Neural cell (in vitro differentiated cells): ENCODE measurements at regions not wholly inside any gene's neighbourhood (a gene's known extent, or its start where the extent isn't known, plus 50 kb on each side); places are given as distances from the start of the nearest gene placed in this dataset.

ENCODE experiments used
- H2AFZ ChIP-seq: fragments of 200-600, 300-800 bp; sonication (generic), shearing (Covaris generic); 2 replicates; pipeline ENCODE4 v1.6.0; 2014; ENCODE audit warnings: low read depth, mild to moderate bottlenecking, antibody characterized with exemption, low read length, moderate library complexity
- H3F3A ChIP-seq: fragments of 200-600 bp; shearing (Covaris generic); 2 replicates; pipeline ENCODE4 v1.6.1; 2016; ENCODE audit warnings: mild to moderate bottlenecking, moderate library complexity, mixed read lengths, antibody characterized with exemption, low read length; ENCODE audit not compliant: insufficient read depth, poor library complexity, severe bottlenecking
- H3K27ac ChIP-seq: fragments of 200-600, 300-800 bp; sonication (generic), shearing (Covaris generic); 2 replicates; pipeline ENCODE4 v1.5.1; 2014; ENCODE audit warnings: mild to moderate bottlenecking, low read length, moderate library complexity
- H3K27me3 ChIP-seq: fragments of 300-800, 200-600 bp; sonication (generic), shearing (Covaris generic); 2 replicates; pipeline ENCODE4 v1.6.0; 2014; ENCODE audit warnings: mild to moderate bottlenecking, low read depth, low read length, moderate library complexity; ENCODE audit not compliant: insufficient read depth
- H3K36me3 ChIP-seq: fragments of 300-800, 200-600 bp; sonication (generic), shearing (Covaris generic); 2 replicates; pipeline ENCODE4 v1.5.1; 2014; ENCODE audit warnings: mild to moderate bottlenecking, antibody characterized with exemption, low read length, moderate library complexity; ENCODE audit not compliant: insufficient read depth
- H3K4me2 ChIP-seq: fragments of 300-800, 200-600 bp; sonication (generic), shearing (Covaris generic); 2 replicates; pipeline ENCODE4 v1.6.0; 2014; ENCODE audit warnings: mild to moderate bottlenecking, low read length
- H3K4me3 ChIP-seq: fragments of 300-800, 200-600 bp; sonication (generic), shearing (Covaris generic); 2 replicates; pipeline ENCODE4 v1.5.1; 2014; ENCODE audit warnings: mild to moderate bottlenecking, low read length, moderate library complexity
- H3K79me2 ChIP-seq: fragments of 200-600 bp; shearing (Covaris generic); replicated peaks from 2 replicates; pipeline ENCODE4 v1.6.0; 2014; ENCODE audit warnings: mild to moderate bottlenecking, low read length, moderate library complexity; ENCODE audit not compliant: insufficient read depth
- H3K9ac ChIP-seq: fragments of 300-800, 200-600 bp; sonication (generic), shearing (Covaris generic); 2 replicates; pipeline ENCODE4 v1.6.1; 2016; ENCODE audit warnings: mild to moderate bottlenecking, low read length, mixed read lengths
- H3K9me2 ChIP-seq: fragments of 200-600 bp; shearing (Covaris generic); 2 replicates; pipeline ENCODE4 v1.6.1; 2016; ENCODE audit warnings: mild to moderate bottlenecking, low read length, mixed read lengths; ENCODE audit not compliant: insufficient read depth
- H3K9me3 ChIP-seq: fragments of 200-600, 300-800 bp; sonication (generic), shearing (Covaris generic); 2 replicates; pipeline ENCODE4 v1.6.1; 2016; ENCODE audit warnings: mild to moderate bottlenecking, mixed run types, low read length, moderate library complexity, mixed read lengths
- H4K20me1 ChIP-seq: fragments of 200-600 bp; shearing (Covaris generic); 2 replicates; pipeline ENCODE4 v1.6.1; 2016; ENCODE audit warnings: mild to moderate bottlenecking, mixed run types; ENCODE audit not compliant: insufficient read depth
- EP300 ChIP-seq: fragments of 450-650 bp; conservative IDR thresholded peaks from 2 replicates; pipeline ENCODE4 v1.6.1; 2014; ENCODE audit warnings: antibody characterized with exemption, mild to moderate bottlenecking, moderate library complexity; ENCODE audit not compliant: poor library complexity, severe bottlenecking
- EZH2 ChIP-seq: fragments of 200-600, 300-800 bp; shearing (Covaris generic), sonication (generic); IDR thresholded peaks from 2 replicates; pipeline ENCODE4 v1.6.1; 2014; ENCODE audit warnings: antibody characterized with exemption, low read length, borderline replicate concordance, mild to moderate bottlenecking; ENCODE audit not compliant: insufficient read depth, poor library complexity, severe bottlenecking
- MXI1 ChIP-seq: fragments of 450-650 bp; conservative IDR thresholded peaks from 2 replicates; pipeline ENCODE4 v1.6.1; 2014; ENCODE audit warnings: antibody characterized with exemption, mild to moderate bottlenecking; ENCODE audit not compliant: poor library complexity, severe bottlenecking
- POLR2AphosphoS5 ChIP-seq: IDR thresholded peaks from 2 replicates; pipeline ENCODE4 v1.6.1; 2012
- RAD21 ChIP-seq: fragments of 450-650 bp; conservative IDR thresholded peaks from 2 replicates; pipeline ENCODE4 v1.6.1; 2014; ENCODE audit warnings: antibody characterized with exemption, mild to moderate bottlenecking, moderate library complexity
- SMC3 ChIP-seq: fragments of 450-650 bp; conservative IDR thresholded peaks from 2 replicates; pipeline ENCODE4 v1.6.1; 2014; ENCODE audit warnings: antibody characterized with exemption, mild to moderate bottlenecking, moderate library complexity; ENCODE audit not compliant: poor library complexity
- TAF1 ChIP-seq: IDR thresholded peaks from 2 replicates; pipeline ENCODE4 v1.6.1; 2012; ENCODE audit warnings: low read depth
- TF ChIP-seq, protein P1 (sequence below): IDR thresholded peaks from 2 replicates; pipeline ENCODE4 v1.6.1; 2012; ENCODE audit warnings: borderline replicate concordance
- TF ChIP-seq, protein P2 (sequence below): fragments of 450-650 bp; IDR thresholded peaks from 2 replicates; pipeline ENCODE4 v1.5.1; 2014; ENCODE audit warnings: antibody characterized with exemption, mild to moderate bottlenecking, moderate library complexity; ENCODE audit not compliant: poor library complexity, severe bottlenecking

DNA sequence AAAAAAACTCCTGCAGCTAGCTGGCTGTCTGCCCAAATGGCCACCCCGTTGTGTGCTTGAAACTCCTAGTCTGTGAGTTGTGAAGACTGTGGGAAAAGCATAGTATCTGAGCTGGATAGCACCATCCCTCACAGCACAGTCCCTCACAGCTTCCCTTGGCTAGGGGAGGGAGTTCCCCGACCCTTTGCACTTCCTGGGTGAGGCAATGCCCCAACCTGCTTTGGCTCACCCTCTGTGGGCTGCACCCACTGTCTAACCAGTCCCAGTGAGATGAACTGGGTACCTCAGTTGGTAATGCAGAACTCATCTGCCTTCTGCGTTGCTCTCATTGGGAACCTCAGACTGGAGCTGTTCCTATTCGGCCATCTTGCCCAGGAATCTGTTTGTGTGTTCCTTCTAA lies 260.6 kb upstream of the STXBP5 start:
- no peak overlapping the region for H3K4me2 ChIP-seq
- no peaks in the 10 kb centered on the region for H3K36me3 ChIP-seq
- H4K20me1 ChIP-seq = no peaks in the 10 kb centered on the region
- H3K27ac ChIP-seq = no peak overlapping the region
- H3K9me2 ChIP-seq = no peaks in the 10 kb centered on the region
- no peak overlapping the region for H3K9ac ChIP-seq
- no peaks in the 10 kb centered on the region for H3K9me3 ChIP-seq
- H2AFZ ChIP-seq = no peak overlapping the region
- no peaks in the 10 kb centered on the region for H3F3A ChIP-seq
- no peaks in the 10 kb centered on the region for H3K79me2 ChIP-seq
- H3K27me3 ChIP-seq = no peaks in the 10 kb centered on the region
- H3K4me3 ChIP-seq = no peak overlapping the region
- no peak for TF ChIP-seq SMC3
- TF ChIP-seq RAD21 = no peak
- TF ChIP-seq POLR2AphosphoS5 = no peak
- TF ChIP-seq, protein P1, sequence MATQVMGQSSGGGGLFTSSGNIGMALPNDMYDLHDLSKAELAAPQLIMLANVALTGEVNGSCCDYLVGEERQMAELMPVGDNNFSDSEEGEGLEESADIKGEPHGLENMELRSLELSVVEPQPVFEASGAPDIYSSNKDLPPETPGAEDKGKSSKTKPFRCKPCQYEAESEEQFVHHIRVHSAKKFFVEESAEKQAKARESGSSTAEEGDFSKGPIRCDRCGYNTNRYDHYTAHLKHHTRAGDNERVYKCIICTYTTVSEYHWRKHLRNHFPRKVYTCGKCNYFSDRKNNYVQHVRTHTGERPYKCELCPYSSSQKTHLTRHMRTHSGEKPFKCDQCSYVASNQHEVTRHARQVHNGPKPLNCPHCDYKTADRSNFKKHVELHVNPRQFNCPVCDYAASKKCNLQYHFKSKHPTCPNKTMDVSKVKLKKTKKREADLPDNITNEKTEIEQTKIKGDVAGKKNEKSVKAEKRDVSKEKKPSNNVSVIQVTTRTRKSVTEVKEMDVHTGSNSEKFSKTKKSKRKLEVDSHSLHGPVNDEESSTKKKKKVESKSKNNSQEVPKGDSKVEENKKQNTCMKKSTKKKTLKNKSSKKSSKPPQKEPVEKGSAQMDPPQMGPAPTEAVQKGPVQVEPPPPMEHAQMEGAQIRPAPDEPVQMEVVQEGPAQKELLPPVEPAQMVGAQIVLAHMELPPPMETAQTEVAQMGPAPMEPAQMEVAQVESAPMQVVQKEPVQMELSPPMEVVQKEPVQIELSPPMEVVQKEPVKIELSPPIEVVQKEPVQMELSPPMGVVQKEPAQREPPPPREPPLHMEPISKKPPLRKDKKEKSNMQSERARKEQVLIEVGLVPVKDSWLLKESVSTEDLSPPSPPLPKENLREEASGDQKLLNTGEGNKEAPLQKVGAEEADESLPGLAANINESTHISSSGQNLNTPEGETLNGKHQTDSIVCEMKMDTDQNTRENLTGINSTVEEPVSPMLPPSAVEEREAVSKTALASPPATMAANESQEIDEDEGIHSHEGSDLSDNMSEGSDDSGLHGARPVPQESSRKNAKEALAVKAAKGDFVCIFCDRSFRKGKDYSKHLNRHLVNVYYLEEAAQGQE = no peak
- TF ChIP-seq TAF1 = no peak
- TF ChIP-seq, protein P2, sequence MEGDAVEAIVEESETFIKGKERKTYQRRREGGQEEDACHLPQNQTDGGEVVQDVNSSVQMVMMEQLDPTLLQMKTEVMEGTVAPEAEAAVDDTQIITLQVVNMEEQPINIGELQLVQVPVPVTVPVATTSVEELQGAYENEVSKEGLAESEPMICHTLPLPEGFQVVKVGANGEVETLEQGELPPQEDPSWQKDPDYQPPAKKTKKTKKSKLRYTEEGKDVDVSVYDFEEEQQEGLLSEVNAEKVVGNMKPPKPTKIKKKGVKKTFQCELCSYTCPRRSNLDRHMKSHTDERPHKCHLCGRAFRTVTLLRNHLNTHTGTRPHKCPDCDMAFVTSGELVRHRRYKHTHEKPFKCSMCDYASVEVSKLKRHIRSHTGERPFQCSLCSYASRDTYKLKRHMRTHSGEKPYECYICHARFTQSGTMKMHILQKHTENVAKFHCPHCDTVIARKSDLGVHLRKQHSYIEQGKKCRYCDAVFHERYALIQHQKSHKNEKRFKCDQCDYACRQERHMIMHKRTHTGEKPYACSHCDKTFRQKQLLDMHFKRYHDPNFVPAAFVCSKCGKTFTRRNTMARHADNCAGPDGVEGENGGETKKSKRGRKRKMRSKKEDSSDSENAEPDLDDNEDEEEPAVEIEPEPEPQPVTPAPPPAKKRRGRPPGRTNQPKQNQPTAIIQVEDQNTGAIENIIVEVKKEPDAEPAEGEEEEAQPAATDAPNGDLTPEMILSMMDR = no peak
- no peak for TF ChIP-seq MXI1
- TF ChIP-seq EZH2 = no peak
- TF ChIP-seq EP300 = no peak

DNA sequence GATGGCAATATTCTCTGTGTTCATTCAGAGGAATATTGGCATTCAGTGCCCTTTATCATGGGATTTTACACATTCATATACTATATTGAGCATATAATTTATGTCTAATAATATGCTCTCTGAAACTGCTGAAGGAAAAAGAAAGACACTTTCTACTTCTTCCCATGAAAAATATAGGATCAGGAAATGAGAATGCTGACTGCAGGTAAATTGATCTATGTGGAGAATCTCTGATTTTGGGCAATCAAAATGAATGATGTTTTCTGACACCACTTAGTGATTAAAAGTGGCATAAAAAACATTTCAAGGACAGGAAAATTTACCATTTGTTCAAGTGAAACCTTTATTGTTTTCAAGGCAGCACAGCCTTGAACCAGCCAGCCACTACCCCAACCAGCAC lies 260.1 kb upstream of the STXBP5 start:
- H3K79me2 ChIP-seq = no peaks in the 10 kb centered on the region
- no peak overlapping the region for H3K4me2 ChIP-seq
- H3K27me3 ChIP-seq = no peaks in the 10 kb centered on the region
- H3K9me2 ChIP-seq = no peaks in the 10 kb centered on the region
- no peaks in the 10 kb centered on the region for H4K20me1 ChIP-seq
- H3K27ac ChIP-seq = no peak overlapping the region
- H3K9me3 ChIP-seq = no peaks in the 10 kb centered on the region
- H3F3A ChIP-seq = no peaks in the 10 kb centered on the region
- no peak overlapping the region for H3K9ac ChIP-seq
- no peak overlapping the region for H2AFZ ChIP-seq
- no peaks in the 10 kb centered on the region for H3K36me3 ChIP-seq
- no peak overlapping the region for H3K4me3 ChIP-seq
- TF ChIP-seq POLR2AphosphoS5 = no peak
- TF ChIP-seq, protein P2 = no peak
- TF ChIP-seq MXI1 = no peak
- no peak for TF ChIP-seq EP300
- no peak for TF ChIP-seq EZH2
- TF ChIP-seq TAF1 = no peak
- TF ChIP-seq RAD21 = no peak
- TF ChIP-seq, protein P1 = no peak
- no peak for TF ChIP-seq SMC3
